Islet of Langerhans (tissue), 1 donor: ENCODE measurements at regions not wholly inside any gene's neighbourhood (a gene's known extent, or its start where the extent isn't known, plus 50 kb on each side); places are given as distances from the start of the nearest gene placed in this dataset.

Experiments
- FAIRE-seq: peaks from one replicate; lab custom pipeline; 2011; peaks lifted over from hg19 to GRCh38; lab: Jason Lieb, UNC

DNA sequence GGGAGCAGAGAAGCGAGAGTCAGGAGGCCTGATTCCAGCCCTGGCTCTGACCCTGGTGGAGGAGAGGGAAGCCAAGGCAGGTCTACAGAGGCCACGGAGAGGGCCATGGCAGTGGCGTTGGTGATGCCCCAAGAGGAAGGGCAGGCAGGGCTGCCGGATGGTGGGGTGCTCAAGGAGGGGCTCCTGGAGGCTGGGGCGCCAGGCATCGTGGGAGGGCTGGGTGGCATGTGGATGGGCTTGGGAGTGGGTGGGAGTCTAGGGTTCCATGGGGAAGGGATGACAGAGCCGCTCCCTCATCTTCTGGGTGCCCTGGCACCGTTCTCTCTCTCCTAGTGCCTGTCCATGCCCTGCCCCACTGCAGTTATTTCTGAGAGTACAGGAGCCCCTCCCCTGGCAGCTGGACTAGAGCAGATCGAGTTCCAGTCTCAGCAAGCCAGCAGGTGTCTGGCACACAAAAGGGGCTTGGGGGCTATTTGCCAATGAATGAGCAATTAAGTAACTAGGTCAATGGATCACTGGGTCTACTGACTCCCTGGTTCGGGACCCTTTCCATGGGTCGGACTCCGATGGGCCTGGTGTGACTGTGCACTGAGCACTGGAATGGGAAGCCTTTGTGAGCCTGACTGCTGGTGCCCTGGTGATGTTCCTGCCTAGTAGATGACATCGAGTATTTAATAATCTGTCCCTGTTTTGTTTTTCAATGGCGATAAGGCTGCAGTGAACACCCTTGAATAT is 570.0 kb downstream of the TBC1D22A start:
- no peak for FAIRE-seq

DNA sequence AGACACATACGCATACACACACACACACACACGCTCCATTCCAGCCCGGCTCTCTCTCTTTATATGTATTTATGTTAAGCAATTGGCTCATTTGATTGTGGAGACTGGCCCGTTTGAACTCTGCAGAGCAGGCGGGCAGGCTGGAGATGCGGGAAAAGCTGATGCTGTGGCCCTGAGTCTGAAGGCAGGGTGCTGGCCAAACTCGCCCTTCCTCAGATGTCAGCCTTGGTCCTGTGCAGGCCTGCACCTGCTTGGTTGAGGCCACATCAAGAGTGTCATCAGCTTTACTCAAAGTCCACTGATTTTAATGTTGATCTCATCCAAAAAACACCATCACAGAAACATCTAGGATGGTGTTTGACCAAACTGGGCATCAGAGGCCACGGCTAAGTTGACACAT is 569.3 kb downstream of the TBC1D22A start:
- FAIRE-seq, result no peak

DNA sequence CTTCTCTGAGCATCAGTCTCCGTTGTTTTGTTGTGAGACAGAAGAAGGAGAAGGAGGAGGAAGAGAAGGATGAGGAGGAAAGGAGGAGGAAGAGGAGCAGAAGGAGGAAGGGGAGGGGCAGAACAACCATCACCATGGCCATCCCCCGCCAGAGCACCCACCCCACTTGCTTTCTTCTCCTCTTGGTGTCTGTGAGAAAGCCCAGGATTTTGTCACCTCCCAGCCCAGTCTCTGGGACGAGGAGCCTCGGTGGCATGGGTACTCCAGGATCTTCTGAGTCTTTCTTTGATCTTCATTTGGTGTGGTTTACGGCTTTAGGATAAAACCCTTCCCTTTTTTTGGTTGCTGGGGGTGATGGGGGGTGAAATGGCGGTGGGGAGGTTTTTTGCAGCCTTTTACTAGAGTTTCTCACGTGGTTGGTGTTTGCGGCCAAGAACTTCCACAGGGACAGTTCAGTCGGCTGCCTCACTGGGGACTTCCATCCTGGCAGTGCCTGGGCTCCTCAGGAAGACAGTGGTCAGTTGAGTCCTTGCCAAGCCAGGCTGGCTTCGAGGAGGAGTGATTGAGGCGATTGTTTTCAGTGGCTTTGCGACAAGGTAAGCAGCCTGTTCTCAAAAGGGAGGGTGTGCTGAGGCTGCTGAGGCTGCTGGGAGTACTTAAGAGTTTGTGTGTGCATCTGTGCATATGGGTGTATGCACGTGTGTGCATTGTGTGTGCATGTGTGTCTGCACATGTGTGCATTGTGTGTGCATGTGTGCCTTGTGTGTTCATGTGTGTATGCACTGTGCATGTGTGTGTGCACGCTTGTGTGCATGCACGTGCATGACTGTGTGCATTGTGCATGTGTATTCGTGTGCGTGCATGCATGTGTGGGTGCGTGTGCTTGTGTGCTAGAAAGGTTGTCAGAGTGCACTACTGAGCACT is 567.5 kb downstream of the TBC1D22A start:
- no peak for FAIRE-seq

DNA sequence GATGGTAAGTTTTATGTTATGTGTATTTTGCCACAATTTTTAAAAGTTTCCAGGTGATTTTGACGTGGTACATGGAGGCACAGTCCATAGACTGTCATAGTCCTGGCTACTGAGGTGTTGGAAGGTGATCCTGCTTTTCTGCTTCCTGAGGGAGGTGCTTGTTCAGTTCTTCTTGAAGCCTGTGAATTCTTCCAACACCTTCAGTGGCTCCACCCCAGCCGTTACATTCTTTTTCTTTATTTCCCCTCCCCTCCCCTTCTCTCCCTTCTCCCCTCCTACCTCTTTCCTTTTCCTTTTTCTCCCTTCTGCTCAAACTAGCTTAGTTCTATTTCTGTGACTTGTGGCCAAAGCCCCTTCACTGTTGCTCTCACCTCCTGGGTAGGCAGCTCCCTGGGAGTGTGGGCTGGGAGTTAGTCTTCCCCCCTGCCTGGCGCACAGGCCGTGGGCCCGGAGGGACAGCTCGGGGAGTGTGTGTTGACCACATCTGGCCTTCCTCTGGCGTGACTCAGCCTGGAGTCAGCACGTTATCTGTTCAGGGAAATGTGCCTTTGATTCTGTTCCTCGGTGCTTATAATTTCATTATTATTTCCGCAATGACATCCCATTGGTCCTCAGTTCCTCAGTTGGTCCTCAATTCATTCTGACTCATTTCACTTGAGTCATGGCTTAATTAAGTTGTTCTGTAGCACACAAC is 566.2 kb downstream of the TBC1D22A start:
- peak; percentile 56 for FAIRE-seq

DNA sequence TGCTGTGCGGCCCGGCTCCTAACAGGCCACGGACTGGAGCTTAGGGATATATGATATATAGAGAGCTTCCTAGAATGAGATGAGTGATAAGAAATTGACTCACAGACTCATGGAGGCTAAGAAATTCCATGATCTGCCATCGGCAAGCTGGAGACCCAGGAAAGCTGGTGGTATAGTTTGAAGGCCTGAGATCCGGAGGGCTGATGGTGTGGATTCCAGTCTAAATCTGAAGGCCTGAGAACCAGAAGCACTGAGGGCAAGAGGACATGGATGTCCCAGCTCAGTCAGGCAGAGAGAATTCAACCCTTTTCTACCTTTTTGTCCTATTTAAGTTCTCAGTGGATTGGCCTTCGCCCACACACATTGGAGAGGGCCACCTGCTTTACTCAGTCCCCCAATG is 564.8 kb downstream of the TBC1D22A start:
- no peak for FAIRE-seq

DNA sequence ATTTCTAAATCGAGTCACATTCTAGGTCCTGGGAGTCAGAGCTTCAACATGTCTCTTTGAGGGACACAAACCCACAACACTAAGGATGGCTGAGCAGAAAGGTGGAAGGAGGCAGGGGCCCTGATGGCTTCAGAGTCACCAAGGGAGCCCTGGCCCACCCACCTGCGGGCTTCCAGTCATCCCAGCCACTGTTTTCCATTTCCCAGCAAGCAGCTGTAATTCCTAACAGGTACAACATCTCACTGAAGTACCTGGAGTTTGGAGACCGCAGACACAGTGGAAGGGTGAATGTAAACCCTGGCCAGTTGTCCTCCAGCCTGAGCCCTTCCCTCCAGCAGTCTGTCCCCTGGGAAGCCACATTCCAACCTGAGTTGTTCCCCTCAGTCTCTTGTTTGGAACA is 562.8 kb downstream of the TBC1D22A start:
- FAIRE-seq, result no peak

DNA sequence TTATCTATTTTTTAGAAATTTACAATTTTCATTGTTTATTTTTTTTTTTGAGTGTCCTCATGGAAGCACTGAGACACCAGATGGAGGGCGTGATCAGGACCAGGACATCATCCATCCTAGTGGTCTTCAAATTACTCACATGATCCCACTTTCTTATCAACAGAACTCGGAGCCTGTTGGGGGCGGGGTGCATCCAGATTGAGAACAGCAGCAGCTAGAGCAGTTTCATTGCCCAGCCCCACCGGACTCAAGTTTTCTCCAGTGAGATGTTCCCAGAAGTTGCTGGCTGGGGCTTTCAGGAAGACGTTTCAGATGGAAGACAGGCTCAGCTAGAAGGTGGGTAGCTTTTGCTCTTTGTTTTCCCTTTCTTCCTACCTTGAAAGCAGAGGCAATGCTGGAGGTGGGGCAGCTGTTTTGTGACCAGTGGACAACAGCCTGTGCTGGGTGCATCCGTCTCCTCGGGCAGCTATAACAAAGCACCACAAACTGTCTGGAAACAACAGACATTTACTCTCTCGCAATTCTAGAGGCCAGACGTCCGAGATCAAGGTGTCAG is 562.1 kb downstream of the TBC1D22A start:
- no peak for FAIRE-seq

DNA sequence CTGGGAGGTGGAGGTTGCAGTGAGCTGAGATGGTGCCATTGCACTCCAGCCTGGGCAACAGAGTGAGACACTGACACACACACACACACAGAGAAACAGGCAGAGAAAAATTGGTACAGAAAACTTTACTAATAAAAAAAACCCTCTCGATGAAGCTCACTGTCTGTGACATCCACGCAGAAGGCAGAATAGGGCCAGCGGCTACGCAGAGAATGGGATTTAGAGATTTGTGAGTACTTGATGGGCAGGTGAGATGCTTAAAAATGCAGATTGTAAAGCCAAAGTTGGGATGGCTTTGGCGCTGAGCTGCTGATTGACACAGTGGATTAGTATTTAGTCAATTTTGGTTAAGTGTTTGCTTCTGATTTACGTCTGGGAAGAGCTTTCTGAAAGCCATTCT is 561.1 kb downstream of the TBC1D22A start:
- FAIRE-seq, result no peak

DNA sequence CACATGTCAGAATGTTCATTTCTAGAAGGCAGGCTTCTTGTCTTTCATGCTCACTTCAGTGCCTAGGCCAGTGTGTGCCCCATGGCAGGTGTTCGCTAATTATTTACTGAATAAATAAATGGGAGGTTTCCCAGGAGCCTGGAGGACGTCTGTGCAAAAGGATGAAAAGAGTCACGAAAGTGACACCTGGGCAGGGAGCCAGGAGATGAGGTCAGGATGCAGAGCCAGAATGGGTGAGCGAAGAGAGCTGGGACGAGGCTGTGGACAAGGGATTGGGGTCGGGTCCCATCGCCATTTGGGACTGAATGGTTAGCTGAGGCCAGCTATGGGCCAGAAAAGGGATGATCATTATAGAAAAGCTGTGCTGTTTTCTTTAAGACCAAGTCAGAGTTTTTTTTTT is 560.4 kb downstream of the TBC1D22A start:
- FAIRE-seq, result no peak

DNA sequence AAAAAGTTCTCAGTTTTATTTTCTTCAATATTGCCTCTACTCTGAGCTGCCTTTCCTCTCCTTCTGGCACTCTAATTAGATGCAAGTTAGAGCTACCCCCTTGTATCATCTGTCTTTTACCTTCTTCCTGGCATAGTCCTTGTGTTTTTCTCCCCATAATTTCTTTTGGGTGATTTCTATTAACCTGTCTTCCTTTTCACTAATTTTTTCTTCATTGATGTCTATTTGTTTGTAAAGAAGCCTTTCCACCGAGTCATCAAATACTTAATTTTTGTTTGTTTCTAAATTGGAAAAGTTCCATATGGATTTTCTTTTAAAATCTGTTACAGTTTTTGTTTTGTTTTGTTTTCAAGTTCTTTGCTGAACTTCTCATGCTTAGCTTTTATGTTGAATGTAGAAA is 558.1 kb downstream of the TBC1D22A start:
- FAIRE-seq, result no peak

DNA sequence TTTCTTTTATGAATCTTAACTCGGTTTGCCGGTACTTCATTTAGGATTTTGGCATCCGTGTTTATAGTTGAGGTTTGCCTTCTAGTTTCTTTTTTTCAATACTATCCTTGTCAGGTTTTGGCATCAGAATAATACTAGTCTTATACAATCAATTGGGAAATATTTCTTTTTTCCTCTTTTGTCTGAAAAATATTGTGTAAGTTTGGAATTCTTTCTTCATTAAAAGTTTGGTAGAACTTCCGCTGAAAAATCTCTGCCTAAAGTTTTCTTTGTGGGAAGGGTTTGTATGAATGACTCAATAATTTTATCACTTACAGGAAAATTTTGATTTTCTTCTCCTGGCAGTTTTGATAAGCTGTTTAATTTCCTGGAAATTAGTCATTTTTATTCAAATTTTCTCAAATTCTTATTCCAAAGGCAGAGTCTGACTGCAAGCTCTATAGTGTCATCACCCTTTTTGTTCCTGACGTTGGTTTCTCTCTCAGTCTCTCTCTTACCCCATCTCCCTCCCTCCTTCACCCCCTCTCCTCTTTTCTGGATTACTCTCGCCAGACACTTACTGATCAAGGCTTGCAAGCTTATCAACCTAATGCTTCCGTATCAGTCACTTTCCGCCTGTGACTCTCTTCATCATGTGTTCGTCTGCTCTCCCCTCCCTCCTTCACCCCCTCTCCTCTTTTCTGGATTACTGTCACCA is 555.7 kb downstream of the TBC1D22A start:
- no peak for FAIRE-seq

DNA sequence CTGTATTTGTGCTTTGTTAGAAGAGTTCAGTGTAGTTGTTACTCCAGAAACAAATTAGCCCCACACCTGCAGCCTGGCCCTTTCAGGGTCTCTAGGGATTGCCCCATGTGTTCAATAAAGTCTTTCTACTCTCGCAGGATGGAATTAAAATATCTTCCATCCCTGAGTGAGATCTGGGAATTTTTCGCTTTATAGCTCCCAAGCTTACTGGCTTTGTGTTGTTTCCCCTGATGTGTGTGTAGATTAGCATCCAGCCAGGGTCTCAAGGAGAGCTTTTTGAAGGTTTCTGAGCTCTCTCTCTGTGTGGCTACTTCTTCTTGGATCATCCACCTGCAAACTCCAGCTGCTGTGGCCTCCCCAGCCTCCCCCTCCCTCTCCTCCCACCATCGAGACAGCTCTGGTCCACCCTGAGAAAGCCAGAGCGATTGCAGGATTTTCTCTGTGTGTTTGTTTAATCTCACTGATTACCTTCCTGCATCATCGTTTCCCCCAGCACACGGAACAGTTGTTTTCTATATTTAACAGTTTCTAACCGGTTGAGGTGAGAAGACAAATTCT is 553.5 kb downstream of the TBC1D22A start:
- no peak for FAIRE-seq

DNA sequence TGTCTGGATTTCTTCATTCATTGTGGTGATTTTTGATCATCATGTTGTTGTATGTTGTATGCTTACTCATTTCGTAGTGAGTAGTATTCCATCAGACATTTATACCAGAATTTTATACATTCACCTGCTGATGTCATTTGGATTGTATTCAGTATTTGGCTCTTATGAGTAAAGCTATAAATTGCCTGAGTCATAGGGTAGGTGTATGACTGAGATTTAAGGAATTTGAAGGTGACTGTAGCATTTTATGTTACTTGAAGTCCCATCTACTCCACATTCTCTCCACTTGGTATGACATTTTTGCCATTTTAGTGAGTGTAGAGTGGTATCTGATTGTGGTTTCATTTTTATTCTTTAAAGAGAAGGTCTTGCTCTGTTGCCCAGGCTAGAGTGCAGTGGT is 548.2 kb downstream of the TBC1D22A start:
- FAIRE-seq, result no peak

DNA sequence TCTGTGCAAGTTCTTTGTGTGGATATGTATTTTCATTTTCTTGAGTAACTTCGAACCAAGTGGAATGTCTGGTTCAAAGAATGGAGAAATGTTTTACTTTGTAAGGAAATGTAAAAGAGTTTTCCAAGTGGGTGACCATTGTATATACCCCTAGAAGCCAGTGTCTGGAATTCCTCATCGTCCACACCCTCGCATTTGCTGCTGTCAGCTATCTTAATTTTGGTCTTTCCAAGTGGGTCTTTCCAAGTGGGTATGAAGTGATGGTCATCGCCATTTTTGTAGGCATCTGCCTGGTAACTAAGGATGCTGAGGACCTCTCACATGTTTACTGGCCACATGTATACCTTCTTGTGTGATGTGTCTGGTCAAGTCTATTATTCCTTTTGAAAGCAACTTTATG is 547.5 kb downstream of the TBC1D22A start:
- no peak for FAIRE-seq

DNA sequence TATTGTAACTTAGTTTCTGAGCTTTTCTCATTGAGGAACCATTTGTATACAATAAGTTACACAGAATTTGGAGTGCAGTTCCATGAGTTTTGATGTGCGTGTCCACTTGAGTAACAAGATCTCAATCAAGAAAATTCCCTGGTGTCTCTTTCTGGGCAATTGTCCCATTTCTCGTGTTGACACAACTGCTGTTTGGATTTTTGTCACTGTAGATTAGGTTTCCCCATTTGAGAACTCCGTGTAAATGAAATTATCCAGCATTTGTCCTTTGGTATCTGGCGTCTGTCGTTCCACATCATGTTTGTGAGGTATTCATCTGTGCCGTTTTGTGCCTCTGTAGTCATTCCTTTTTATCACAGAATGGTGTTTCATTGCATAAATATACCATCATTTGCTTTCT is 547.0 kb downstream of the TBC1D22A start:
- no peak for FAIRE-seq

DNA sequence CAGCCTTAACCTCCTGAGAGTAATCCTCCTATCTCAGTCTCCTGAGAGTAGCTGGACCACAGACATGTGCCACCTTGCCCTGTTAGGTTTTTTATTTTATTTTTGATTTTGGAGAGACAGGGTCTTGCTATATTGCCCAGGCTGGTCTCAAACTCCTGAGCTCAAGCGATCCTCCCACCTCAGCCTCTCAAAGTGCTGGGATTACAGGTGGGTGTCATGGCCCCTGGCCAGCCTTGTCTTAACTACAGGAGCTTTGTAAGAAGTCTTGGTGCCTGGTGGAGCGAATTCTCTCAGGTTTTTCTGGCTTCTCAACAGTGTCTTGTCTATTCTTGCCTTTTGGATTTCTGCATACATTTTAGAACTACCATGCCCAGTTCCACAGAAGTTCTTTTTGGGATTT is 546.4 kb downstream of the TBC1D22A start:
- FAIRE-seq, result no peak

DNA sequence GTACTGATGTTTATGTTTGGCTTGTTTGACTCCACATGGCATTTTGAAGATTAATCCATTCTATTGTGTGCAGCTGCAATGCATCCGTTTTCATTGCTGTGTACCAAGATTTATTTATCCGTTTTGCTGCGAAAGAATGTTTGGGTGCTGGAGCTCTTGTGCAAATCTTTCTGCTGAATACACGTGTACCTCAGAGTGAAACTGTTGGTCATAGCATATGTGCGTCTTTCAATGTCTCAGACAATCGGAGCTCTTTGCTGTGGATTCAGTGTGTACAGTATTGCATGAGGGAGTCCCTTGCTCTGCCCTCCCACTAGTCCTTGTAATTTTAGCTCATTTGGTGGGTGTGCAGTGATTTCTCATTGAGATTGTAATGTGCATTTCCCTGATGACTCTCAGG is 545.4 kb downstream of the TBC1D22A start:
- FAIRE-seq, result no peak

DNA sequence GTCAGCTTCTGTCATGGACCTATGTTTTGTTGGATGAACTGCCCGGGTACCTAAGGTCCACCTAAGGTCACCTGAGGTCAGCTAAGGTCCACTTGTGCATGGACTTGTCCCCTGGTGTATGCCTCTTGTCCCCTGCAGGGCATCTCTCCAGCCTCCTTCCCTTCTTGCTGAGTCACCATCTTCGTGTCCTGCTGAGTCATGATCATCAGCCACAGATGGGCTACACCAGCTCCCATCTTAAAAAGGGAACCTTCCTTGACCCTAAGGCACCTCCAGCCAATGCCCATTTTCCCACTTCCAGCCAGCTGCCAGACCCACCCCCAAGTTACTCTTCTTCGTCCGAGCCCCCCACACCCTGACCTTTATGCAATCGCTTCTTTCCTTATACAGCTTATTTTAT is 544.9 kb downstream of the TBC1D22A start:
- no peak for FAIRE-seq

DNA sequence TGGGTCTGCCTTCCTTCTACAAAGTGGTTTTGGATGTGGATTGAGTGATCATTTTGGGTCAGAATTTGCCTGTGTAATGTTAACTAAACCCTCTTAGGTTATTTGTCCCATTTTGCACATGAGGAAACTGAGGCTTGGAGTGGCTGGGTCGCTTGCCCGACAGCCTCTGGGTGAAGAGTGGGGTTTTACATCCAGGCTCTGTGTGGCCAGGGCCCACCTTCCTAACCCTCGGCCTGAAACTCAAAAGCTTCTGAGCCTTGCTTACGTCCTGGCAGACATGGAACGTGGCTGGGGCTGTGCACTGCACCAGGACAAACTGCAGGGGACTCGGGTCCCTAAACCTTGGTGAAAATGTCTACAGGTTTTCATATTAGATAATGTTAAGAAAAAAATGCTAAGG is 542.4 kb downstream of the TBC1D22A start:
- FAIRE-seq, result no peak

DNA sequence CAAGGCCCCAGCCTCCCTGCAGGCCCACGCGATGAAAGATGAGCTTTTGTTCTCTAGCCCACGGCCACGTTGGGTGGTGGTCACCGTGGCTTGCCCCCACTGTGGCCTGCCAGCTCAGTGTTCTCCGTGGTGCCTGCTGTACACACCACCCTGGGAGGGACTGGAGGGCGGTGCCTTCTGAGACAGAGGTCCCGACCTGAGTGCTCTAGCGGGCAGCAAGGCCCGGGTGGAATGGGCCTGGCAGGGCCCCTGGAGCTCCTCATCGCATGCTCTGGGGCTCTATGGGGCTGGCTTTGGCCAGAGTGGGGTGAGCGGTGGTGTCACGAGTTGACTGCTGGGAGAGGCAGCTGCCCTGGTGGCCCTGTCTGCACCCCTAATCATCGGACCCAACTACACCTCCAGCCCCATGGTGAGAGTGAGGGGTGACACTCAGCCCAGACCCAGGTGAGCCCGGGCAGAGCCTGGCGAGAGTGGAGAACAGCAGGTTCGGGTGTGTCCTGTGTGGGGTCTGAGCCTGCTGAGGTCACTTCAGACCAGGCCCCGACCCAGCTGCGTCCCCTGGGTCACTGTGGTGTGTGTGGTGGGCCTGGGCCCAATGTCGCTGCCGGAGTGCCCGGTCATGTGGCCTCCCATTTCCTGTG is 541.9 kb downstream of the TBC1D22A start:
- FAIRE-seq, result no peak

DNA sequence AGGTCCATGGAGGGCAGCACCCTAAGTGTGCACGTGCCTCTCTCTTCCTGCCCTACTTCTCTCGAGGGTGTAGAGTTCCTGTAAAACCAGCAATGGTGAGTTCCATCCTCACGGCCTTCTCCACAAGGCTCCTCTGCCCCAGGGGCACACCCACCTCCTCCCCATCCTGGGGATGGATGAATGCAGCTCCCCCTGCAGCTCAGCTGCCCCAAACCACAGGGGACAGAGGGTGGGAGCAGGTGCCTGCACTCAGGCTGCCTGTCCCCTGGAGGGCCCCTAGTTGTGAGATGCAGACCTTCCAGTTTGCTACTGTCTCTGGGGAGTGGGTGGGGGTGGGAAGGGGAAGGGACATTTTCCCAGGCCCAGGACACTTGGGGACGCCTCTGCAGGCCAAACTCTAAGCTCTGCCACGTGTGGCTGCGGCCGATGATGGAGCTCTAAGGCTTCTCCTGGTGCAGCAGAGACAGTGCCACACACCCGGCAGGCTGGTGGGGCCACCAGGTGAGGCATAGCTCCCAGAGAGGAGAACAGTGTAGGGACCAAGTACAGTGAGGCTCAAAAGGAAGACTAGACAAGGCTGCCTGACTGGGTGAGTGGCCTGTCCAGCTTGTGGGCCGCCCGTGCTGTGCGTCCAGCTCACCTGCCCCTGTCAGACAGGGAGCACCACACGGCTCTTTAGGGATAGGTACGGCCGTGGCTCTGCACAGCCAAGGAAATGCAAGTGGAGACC is 540.9 kb downstream of the TBC1D22A start:
- no peak for FAIRE-seq
